GM18907 (cell line): ENCODE measurements at regions not wholly inside any gene's neighbourhood (a gene's known extent, or its start where the extent isn't known, plus 50 kb on each side); places are given as distances from the start of the nearest gene placed in this dataset.
"Not testable (repeated sequence)": the region's sequence is repeated elsewhere in the genome, so short reads cannot be mapped to it uniquely, and the experiment has no call there.

Experiments
- ATAC-seq: cut with Tn5 transposase; IDR thresholded peaks from one replicate; pipeline ENCODE4 v1.9.1; 2021; ENCODE audit warnings: mild to moderate bottlenecking, moderate library complexity; ENCODE audit not compliant: unreplicated experiment

- ATAC-seq: no peak
These were observed 183.9 kb downstream of the MYRFL start for GRCh38 chr12:70008944-70009343.

- no peak for ATAC-seq
These were observed 186.3 kb downstream of the MYRFL start for GRCh38 chr12:70011353-70011752.

DNA sequence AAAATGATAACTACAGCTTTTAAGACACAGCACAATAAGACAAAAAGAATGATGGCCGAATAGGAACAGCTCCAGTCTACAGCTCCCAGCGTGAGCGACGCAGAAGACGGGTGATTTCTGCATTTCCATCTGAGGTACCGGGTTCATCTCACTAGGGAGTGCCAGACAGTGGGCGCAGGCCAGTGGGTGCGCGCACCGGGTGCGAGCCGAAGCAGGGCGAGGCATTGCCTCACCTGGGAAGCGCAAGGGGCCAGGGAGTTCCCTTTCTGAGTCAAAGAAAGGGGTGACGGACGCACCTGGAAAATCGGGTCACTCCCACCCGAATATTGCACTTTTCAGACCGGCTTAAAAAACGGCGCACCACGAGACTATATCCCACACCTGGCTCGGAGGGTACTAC, 188.0 kb downstream of the MYRFL start:
- not testable (repeated sequence) for ATAC-seq

DNA sequence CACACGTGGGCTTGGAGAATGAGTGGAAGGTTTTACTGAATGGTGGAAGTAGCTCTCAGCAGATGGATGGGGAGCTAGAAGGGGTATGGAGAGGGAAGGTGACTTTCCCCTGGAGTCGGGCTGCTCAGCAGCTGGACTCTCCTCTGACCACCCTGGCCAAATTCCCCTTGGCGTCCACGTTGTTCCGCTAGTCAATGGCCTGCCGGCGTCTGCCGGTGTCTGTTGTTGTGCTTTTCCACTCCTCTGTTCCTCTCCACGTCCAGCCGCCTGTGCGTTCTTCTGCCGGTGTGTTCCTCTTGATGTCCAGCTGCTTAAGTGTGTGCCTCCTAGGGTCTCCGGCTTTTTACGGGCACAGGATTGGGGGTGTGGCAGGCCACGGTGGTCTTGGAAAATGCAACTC, 203.5 kb downstream of the MYRFL start:
- ATAC-seq: no peak

GRCh38 chr12:70028918-70029317, 203.9 kb downstream of the MYRFL start:
- no peak for ATAC-seq

DNA sequence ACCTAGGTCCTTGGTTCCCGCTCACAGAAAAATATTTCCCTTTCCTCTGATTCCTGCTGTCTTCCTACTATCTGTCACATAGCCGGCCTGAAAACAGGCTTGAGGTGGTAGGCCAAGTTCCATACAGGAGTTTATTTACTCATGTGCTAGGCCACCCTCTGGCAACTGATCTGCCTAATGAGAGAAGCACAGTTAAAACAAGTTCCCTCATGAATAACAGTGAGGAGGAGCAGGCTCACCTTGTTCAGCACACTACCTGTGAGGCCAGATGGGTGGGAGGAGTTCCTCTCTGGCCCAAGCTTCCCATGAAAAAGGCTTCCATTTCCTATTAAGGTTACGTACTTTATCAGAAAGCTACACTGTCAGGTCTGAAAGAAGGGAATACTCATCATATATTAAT, 206.0 kb downstream of the MYRFL start:
- ATAC-seq: no peak

GRCh38 chr12:70032076-70032475, 207.0 kb downstream of the MYRFL start:
- no peak for ATAC-seq

DNA sequence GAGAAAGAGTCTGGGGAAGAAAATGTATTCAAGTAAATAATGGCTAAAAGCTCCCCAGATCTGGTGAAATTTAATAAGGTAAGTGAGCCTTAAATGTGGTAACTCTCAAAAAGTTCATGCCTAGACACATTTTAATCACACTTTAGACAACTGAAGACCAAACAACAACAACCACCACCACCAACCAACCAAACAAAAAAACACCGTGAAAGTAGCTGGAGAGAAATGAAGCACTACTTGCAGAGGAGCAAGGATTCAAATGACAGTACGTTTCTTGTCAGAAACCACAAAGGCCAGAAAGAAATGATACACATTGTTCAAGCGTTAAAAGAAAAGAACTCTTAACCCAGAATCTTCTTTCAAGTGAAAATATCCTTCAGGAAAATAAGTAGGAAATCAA, 208.3 kb downstream of the MYRFL start:
- no peak for ATAC-seq

DNA sequence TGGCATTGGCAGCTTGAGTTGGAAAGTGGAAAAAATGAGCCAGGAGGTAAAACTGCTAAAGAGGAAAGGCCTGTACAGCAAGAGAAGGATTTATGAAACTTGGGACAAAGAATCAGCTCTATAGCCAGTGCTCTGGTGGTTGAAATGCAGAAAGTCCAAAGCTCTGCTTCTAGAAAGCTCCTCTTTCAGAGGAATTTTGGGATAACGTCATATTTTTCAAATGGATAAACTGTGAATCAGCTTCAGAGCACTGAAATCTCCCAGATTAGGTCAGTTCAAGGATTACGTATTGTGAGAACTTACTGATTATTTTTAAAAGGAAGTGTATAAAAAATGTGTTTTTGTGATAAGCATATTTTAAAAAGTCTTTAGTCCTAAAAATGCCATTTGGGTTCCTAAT, 203.1 kb upstream of the CNOT2 start:
- ATAC-seq: no peak

- ATAC-seq: no peak
These were observed 200.6 kb upstream of the CNOT2 start for GRCh38 chr12:70042675-70043074.

DNA sequence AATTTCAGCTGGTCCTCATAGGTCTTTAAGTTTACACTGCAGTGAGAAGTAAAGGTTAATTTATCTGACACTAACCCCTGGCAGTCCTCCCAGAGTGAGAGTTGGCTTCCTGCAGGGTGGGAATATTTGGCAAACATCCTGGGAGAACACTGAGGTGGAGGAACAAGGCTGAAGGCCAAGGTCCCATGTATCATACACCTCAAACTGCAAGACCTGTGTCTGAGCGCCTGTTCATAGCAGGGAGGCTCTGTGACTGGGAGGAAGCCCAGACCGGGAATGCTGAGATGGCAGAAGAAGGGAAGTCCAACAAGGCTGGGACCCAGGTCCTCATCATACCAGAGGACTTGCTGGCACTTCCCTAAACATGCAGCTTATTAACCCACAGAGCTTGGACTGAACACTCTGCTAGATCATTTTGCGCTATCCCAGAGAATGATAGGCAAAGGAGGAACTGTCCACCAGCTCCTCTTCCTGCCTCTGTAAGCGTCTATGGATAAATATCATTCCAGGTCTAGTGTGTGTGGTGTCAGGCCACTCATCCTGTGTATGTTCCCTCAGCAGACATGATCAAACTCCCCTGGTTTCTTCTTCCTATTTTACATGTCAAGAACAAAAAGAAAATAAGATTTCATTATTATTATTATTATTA, 199.6 kb upstream of the CNOT2 start:
- ATAC-seq: no peak

DNA sequence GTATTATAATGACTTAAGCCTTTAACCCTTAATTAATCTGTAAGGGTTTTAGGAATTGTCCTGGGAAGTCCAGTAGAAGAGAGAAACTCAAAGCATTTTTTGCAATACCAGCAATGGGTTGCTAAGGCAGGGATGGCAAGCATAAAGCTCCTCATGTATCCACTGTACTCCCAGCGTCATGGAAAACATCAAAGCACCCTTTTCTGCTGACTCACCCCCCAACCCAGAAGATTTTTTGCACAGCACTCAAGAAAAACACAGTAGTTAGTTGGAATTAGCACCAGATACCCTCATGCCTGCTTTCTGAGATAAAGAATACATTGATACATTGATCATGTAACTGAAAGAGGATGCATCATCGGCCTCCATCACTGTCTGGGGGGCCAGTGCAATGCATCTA, 199.1 kb upstream of the CNOT2 start:
- ATAC-seq: no peak

DNA sequence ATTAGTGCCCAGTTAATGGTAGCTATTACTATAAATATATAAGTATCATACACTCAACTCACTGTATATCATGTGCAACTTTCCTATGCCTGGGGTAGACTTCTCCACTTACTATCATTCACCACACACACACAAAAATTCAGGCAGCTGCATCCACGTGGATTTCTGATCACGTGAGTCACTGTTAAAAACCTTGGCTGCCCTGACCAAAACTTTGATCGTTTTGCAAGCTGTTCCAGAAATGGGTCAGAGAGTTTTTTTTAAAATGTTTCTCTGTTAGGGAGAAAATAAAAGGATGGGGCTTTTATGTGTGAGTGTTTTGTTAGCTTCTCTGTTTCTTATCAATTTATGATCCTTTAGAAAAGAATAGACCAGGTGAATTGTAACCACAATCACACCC, 198.2 kb upstream of the CNOT2 start:
- ATAC-seq: no peak

DNA sequence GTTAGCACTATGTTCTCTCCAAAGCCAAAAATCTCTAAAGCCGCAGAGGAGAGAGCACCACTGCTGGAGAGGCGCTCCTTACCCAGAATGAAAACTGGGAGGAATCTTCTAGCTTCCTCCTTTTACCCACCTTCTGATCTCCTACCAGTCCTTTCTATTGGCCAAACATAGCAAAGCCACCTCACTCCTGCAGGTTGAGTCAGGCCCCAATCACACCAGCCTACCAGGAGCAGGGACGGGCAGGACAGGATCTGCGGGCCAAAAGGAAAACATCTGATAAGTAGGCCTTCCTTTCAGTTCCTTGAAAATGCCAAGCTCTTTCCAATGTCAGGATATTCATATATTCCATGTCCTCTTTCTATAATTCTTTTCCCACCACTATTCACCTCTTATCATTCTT, 197.7 kb upstream of the CNOT2 start:
- ATAC-seq: no peak

DNA sequence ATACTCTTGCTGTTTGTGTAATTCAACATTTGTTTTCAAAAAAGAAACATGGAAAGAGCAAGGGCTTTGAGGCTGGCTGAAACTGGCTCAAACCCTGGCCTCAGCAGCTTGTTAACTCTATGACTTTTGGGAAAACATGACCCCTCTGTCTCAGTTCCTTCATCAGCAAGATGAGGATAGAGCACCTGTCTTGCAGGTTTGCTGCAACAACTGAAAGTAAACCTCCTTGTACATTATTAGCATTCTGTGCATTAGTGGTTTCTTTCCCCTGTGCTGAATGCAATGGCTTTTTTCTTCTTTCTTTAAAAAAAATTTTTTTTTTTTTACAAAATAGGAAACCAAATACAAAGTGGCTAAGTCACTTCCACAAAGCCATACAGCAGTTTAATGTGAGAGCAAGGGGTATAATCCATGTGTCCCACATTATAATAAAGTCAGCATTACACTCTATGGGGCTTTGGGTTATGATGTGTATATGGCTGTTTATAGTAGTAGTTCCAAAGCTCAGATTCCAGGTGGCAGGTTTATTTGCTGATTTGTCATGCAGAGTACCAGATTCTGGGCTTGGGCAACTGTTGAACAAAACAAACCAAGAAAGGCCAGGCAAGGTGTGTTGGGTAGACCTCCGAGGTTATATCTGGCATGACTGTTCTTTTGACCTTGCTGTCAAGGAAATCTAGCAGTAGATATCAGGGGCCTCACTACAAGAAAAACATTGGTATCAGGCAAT, 194.5 kb upstream of the CNOT2 start:
- ATAC-seq: no peak

GRCh38 chr12:70049596-70050360, 193.5 kb upstream of the CNOT2 start:
- ATAC-seq: peak; percentile 96

GRCh38 chr12:70052476-70052875, 190.8 kb upstream of the CNOT2 start:
- ATAC-seq: no peak

DNA sequence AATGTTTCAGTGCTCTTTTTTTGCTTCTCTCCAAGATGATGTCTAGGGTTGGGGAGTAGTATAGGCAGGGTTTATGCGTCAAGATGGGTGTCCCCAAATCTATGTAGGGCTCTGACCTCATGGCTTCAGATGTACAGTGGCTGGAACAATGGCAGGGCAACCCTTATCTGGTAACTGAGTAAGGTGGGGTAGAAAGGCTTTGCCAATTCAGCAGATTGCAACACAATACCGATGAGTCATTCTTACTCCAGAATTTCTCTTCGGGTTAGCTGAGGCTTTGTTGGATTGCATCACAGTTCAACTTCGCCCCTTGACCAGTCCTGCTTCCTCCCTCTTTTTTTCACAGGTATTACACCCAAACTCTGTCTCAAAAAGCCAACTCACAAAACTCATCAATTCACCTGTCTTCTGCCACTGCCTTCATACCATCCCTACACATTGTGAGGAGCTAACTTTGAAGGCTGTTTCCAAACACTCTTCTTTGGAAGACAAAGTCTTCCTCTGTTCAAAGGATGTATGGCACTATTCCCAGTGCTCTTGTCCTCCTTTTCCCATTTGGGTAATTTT, 190.2 kb upstream of the CNOT2 start:
- ATAC-seq: no peak

DNA sequence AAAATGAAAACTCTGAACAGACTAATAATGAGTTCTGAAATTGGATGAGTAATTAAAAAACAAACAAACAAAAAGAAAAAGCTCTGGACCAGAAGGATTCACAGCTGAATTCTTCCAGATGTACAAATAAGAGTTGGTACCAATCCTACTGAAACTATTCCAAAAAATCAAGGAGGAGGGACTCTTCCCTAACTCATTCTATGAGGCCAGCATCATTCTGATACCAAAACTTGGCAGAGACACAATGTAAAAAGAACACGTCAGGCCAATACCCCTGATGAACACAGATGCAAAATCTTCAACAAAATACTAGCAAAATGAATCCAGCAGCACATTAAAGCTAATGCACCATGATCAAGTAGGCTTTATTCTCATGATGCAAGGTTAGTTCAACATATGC, 183.9 kb upstream of the CNOT2 start:
- ATAC-seq: no peak

- ATAC-seq: no peak
These were observed 182.6 kb upstream of the CNOT2 start for GRCh38 chr12:70060634-70061033.

DNA sequence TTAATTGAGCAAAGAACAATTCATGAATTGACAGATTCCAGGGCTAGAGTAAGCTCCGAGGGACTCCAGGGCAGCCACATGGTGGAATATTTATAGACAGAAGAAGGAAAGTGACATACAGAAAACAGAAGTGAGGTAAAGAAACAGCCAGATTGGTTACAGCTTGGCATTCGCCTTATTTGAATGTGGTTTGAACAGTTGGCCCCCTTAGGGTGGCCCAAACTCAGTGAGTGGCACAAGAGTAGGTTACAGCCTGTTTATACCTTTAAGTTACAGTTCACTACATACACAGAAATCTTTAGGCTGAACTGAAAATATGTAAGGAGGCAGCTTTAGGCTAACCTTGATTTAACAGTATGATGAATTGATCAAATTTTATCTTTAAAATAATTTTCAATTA, 174.5 kb upstream of the CNOT2 start:
- no peak for ATAC-seq
